SK-N-SH (cell line): ENCODE measurements at regions not wholly inside any gene's neighbourhood (a gene's known extent, or its start where the extent isn't known, plus 50 kb on each side); places are given as distances from the start of the nearest gene placed in this dataset.

Experiments
- CTCF ChIA-PET: fragments of 300-600, 350-600 bp; formaldehyde crosslinking; extraction: SDS; loops from one replicate; lab custom pipeline; 2021; lab: Yijun Ruan, JAX
- POLR2A ChIA-PET: fragments of 350-600 bp; sonication (Branson Sonifier 250); formaldehyde crosslinking; extraction: SDS; loops from one replicate; lab custom pipeline; 2020; ENCODE audit warnings: antibody characterized with exemption, inconsistent platforms; lab: Yijun Ruan, JAX
- DNase-seq: peaks from one replicate; pipeline ENCODE4 v3.0.0; 2012
- H2AFZ ChIP-seq: fragments of 200-600 bp; sonication (generic); 2 replicates; pipeline ENCODE4 v1.8.1; 2016; ENCODE audit warnings: antibody characterized with exemption, mild to moderate bottlenecking, low read depth
- H3F3A ChIP-seq: fragments of 200-600 bp; sonication (generic); replicated peaks from 2 replicates; pipeline ENCODE3; 2016; ENCODE audit warnings: antibody characterized with exemption, mild to moderate bottlenecking; ENCODE audit not compliant: insufficient read depth
- H3K27ac ChIP-seq, 2 experiments: fragments of 200-500 bp in 1 of 2; fragments of 200-600 bp in 1 of 2; sonication (Bioruptor generic) in 1 of 2; sonication (generic), shearing (Covaris generic) in 1 of 2; 2 replicates each; pipeline versions ENCODE4 v1.5.1 to v1.6.1; 2014 to 2016; ENCODE audit warnings: low read depth in 2 of 2, inconsistent platforms in 1 of 2, low read length in 1 of 2, mild to moderate bottlenecking in 1 of 2, mixed read lengths in 1 of 2
- H3K27me3 ChIP-seq: fragments of 200-600 bp; sonication (generic), shearing (Covaris generic); 2 replicates; pipeline ENCODE4 v1.6.1; 2016; ENCODE audit warnings: mixed run types; ENCODE audit not compliant: insufficient read depth
- H3K36me3 ChIP-seq, 2 experiments: fragments of 200-500 bp in 1 of 2; fragments of 200-600 bp in 1 of 2; sonication (Bioruptor generic) in 1 of 2; sonication (generic) in 1 of 2; replicated peaks in 1 of 2; 2 replicates each; pipeline versions ENCODE3 to v1.5.1; 2014 to 2016; ENCODE audit warnings: low read length in 1 of 2, mild to moderate bottlenecking in 1 of 2; ENCODE audit not compliant: insufficient read depth in 2 of 2, control insufficient read depth in 1 of 2
- H3K4me1 ChIP-seq, 2 experiments: fragments of 200-500 bp in 1 of 2; fragments of 200-600 bp in 1 of 2; sonication (Bioruptor generic) in 1 of 2; sonication (generic), shearing (Covaris generic) in 1 of 2; 2 replicates each; pipeline versions ENCODE4 v1.5.1 to v1.6.1; 2014 to 2016; ENCODE audit warnings: low read depth in 1 of 2, low read length in 1 of 2, mixed run types in 1 of 2; ENCODE audit not compliant: insufficient read depth in 2 of 2, control insufficient read depth in 1 of 2
- H3K4me2 ChIP-seq: fragments of 200-600 bp; sonication (generic), shearing (Covaris generic); 2 replicates; pipeline ENCODE4 v1.6.1; 2017; ENCODE audit warnings: mixed run types
- H3K4me3 ChIP-seq, 2 experiments: fragments of 200-500 bp in 1 of 2; fragments of 200-600 bp in 1 of 2; sonication (Bioruptor generic) in 1 of 2; sonication (generic), shearing (Covaris generic) in 1 of 2; 2 replicates each; pipeline versions ENCODE4 v1.5.1 to v1.8.1; 2014 to 2016; ENCODE audit warnings: low read depth in 2 of 2, inconsistent platforms in 1 of 2, low read length in 1 of 2, mild to moderate bottlenecking in 1 of 2, mixed read lengths in 1 of 2, moderate library complexity in 1 of 2
- H3K79me2 ChIP-seq: fragments of 200-600 bp; sonication (generic); 2 replicates; pipeline ENCODE4 v1.8.1; 2017; ENCODE audit warnings: mild to moderate bottlenecking; ENCODE audit not compliant: insufficient read depth
- H3K9ac ChIP-seq: fragments of 200-600 bp; sonication (generic); 2 replicates; pipeline ENCODE4 v1.6.1; 2017; ENCODE audit warnings: mixed run types
- H3K9me2 ChIP-seq: fragments of 200-600 bp; sonication (generic); 2 replicates; pipeline ENCODE4 v1.6.1; 2017; ENCODE audit warnings: mixed run types
- H3K9me3 ChIP-seq: fragments of 200-600 bp; sonication (generic); 2 replicates; pipeline ENCODE4 v1.6.1; 2017; ENCODE audit warnings: mixed run types, mild to moderate bottlenecking, moderate library complexity
- H4K20me1 ChIP-seq: fragments of 200-600 bp; sonication (generic); 2 replicates; pipeline ENCODE4 v1.6.1; 2017; ENCODE audit warnings: mild to moderate bottlenecking, mixed run types; ENCODE audit not compliant: insufficient read depth
- CHD2 ChIP-seq: fragments of 150-350 bp; IDR thresholded peaks from 2 replicates; pipeline ENCODE4 v1.6.1; 2018; ENCODE audit warnings: low read length; ENCODE audit not compliant: partially characterized antibody
- ELF1 ChIP-seq: IDR thresholded peaks from 2 replicates; pipeline ENCODE4 v1.4.0; 2012
- FOSL2 ChIP-seq: IDR thresholded peaks from 2 replicates; pipeline ENCODE4 v1.4.0; 2012; ENCODE audit warnings: low read depth, mild to moderate bottlenecking, moderate library complexity, borderline replicate concordance
- GABPA ChIP-seq: IDR thresholded peaks from 2 replicates; pipeline ENCODE4 v1.4.0; 2012; ENCODE audit warnings: low read depth, mild to moderate bottlenecking
- IRF3 ChIP-seq: fragments of 150-350 bp; IDR thresholded peaks from 2 replicates; pipeline ENCODE4 v1.6.1; 2016; ENCODE audit warnings: mild to moderate bottlenecking, low read depth, low read length
- JUND ChIP-seq: IDR thresholded peaks from 2 replicates; pipeline ENCODE4 v1.4.0; 2012
- MXI1 ChIP-seq: IDR thresholded peaks from 2 replicates; pipeline ENCODE4 v1.6.1; 2012; ENCODE audit warnings: mild to moderate bottlenecking, low read depth, low read length, improper control_type of control experiment
- NFIC ChIP-seq: IDR thresholded peaks from 2 replicates; pipeline ENCODE4 v1.4.0; 2012; ENCODE audit warnings: borderline replicate concordance
- NRF1 ChIP-seq: IDR thresholded peaks from 2 replicates; pipeline ENCODE4 v1.6.1; 2012; ENCODE audit warnings: low read depth, mild to moderate bottlenecking, low read length
- RCOR1 ChIP-seq: fragments of 150-350 bp; IDR thresholded peaks from 2 replicates; pipeline ENCODE4 v1.6.1; 2017; ENCODE audit warnings: antibody characterized with exemption, low read length
- RXRA ChIP-seq: IDR thresholded peaks from 2 replicates; pipeline ENCODE4 v1.4.0; 2012; ENCODE audit warnings: low read depth, mild to moderate bottlenecking, borderline replicate concordance
- SMC3 ChIP-seq: IDR thresholded peaks from 2 replicates; pipeline ENCODE4 v1.6.1; 2012; ENCODE audit warnings: low read depth, low read length, improper control_type of control experiment
- USF1 ChIP-seq: IDR thresholded peaks from 2 replicates; pipeline ENCODE4 v1.4.0; 2012; ENCODE audit warnings: low read depth, borderline replicate concordance
- YY1 ChIP-seq: IDR thresholded peaks from 2 replicates; pipeline ENCODE4 v1.4.0; 2012; ENCODE audit warnings: low read depth, mild to moderate bottlenecking
- ZBTB33 ChIP-seq: IDR thresholded peaks from 2 replicates; pipeline ENCODE4 v1.4.0; 2012; ENCODE audit warnings: low read depth, borderline replicate concordance
- WGBS: methylation state at CpG from one replicate; pipeline ENCODE4 v1.1.6; 2017; ENCODE audit warnings: low lambda C conversion rate; 5-methylcytosine and 5-hydroxymethylcytosine counted together
- TF ChIP-seq, protein P1 (sequence below): IDR thresholded peaks from 2 replicates; pipeline ENCODE4 v1.6.1; 2012; ENCODE audit warnings: mild to moderate bottlenecking, low read depth, low read length, moderate library complexity
- TF ChIP-seq, protein P2 (sequence below): fragments of 150-350 bp; IDR thresholded peaks from 2 replicates; pipeline ENCODE4 v1.6.1; 2017; ENCODE audit warnings: antibody characterized with exemption, low read length, low read depth, borderline replicate concordance

DNA sequence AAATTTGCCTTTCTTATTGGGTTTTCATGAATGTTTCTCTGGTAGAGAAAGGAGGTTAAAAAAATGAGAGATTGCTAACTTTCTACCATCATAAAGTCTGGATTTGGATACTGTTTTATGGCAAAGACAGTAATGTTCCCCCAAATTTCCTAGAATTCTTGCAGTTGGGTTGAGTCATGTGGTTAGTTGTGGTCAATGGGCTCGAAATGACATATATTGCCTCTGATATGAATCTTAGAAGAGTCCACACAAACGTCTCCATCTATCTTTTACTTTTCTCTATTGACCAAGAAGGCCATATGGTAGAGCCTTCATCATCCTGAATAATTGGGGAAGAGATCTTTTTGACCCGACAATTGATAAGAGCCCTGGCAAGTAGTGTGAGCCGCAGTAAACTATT, 119.5 kb upstream of the PMCH start:
- 4% methylated on average over 4 of the region's 4 CpGs for WGBS
- Histone ChIP-seq H3K9me3 (no peaks in the 10 kb centered on the region), H3K4me1 (no peaks in the 10 kb centered on the region), H4K20me1 (no peaks in the 10 kb centered on the region), H3F3A (no peaks in the 10 kb centered on the region), H2AFZ (no peak overlapping the region), H3K27me3 (no peaks in the 10 kb centered on the region; the same call in 1 of the 2 replicates), H3K4me2 (no peak overlapping the region), H3K9me2 (no peaks in the 10 kb centered on the region), H3K9ac (no peak overlapping the region), H3K36me3 (no peaks in the 10 kb centered on the region), H3K27ac (no peak overlapping the region), H3K79me2 (no peaks in the 10 kb centered on the region), H3K4me3 (no peak overlapping the region)
- ChIA-PET CTCF (no interaction called here), POLR2A (no interaction called here)
- TF ChIP-seq USF1 (no peak), IRF3 (no peak), CHD2 (no peak)
- no peak for DNase-seq

DNA sequence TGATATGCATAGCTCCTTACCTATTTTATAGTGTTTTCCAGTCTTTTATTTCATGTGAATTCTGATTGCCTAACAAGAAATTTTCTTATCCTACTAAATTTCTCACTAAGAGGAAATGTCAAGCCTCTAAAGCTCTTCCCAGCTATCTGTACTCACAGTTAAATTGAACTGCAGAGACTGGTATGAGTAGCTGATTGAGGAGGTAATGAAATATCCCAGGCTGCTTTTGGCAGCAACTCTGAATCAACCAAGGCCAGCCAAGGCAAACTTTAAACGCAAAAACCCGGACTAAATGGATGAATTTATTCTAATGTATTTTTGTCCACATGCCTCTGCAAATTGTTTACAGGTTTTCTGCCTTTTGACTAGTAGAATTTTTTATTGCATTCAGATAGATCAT, 119.1 kb upstream of the PMCH start:
- Histone ChIP-seq H3K4me2 (no peak overlapping the region), H3K9me2 (no peaks in the 10 kb centered on the region), H3K9me3 (no peaks in the 10 kb centered on the region), H3K36me3 (no peaks in the 10 kb centered on the region), H3K4me3 (no peak overlapping the region; a peak in 1 of 4 replicates), H2AFZ (no peak overlapping the region), H4K20me1 (no peaks in the 10 kb centered on the region), H3K4me1 (no peaks in the 10 kb centered on the region), H3K27ac (no peak overlapping the region), H3K27me3 (no peaks in the 10 kb centered on the region; the same call in 1 of the 2 replicates), H3K9ac (no peak overlapping the region), H3K79me2 (no peaks in the 10 kb centered on the region), H3F3A (no peaks in the 10 kb centered on the region)
- 4% methylated on average over 2 of the region's 2 CpGs for WGBS
- POLR2A ChIA-PET: no interaction called here
- DNase-seq: no peak
- CTCF ChIA-PET: no interaction called here
- TF ChIP-seq IRF3 (no peak), GABPA (no peak), NRF1 (no peak), RXRA (no peak), ZBTB33 (no peak), MXI1 (no peak), RCOR1 (no peak), ELF1 (no peak), FOSL2 (no peak), SMC3 (no peak), JUND (no peak), NFIC (no peak), YY1 (no peak)
- TF ChIP-seq, protein P1, sequence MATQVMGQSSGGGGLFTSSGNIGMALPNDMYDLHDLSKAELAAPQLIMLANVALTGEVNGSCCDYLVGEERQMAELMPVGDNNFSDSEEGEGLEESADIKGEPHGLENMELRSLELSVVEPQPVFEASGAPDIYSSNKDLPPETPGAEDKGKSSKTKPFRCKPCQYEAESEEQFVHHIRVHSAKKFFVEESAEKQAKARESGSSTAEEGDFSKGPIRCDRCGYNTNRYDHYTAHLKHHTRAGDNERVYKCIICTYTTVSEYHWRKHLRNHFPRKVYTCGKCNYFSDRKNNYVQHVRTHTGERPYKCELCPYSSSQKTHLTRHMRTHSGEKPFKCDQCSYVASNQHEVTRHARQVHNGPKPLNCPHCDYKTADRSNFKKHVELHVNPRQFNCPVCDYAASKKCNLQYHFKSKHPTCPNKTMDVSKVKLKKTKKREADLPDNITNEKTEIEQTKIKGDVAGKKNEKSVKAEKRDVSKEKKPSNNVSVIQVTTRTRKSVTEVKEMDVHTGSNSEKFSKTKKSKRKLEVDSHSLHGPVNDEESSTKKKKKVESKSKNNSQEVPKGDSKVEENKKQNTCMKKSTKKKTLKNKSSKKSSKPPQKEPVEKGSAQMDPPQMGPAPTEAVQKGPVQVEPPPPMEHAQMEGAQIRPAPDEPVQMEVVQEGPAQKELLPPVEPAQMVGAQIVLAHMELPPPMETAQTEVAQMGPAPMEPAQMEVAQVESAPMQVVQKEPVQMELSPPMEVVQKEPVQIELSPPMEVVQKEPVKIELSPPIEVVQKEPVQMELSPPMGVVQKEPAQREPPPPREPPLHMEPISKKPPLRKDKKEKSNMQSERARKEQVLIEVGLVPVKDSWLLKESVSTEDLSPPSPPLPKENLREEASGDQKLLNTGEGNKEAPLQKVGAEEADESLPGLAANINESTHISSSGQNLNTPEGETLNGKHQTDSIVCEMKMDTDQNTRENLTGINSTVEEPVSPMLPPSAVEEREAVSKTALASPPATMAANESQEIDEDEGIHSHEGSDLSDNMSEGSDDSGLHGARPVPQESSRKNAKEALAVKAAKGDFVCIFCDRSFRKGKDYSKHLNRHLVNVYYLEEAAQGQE: no peak
- TF ChIP-seq, protein P2, sequence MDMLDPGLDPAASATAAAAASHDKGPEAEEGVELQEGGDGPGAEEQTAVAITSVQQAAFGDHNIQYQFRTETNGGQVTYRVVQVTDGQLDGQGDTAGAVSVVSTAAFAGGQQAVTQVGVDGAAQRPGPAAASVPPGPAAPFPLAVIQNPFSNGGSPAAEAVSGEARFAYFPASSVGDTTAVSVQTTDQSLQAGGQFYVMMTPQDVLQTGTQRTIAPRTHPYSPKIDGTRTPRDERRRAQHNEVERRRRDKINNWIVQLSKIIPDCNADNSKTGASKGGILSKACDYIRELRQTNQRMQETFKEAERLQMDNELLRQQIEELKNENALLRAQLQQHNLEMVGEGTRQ: no peak
